SKM-1 (cell line): ENCODE measurements at regions not wholly inside any gene's neighbourhood (a gene's known extent, or its start where the extent isn't known, plus 50 kb on each side); places are given as distances from the start of the nearest gene placed in this dataset.
"Not testable (repeated sequence)": the region's sequence is repeated elsewhere in the genome, so short reads cannot be mapped to it uniquely, and the experiment has no call there.

ENCODE experiments used
- DNase-seq: peaks from one replicate; lab custom pipeline; 2025; ENCODE audit not compliant: unreplicated experiment; lab: John Stamatoyannopoulos, UW

- DNase-seq: no peak
These were observed 61.2 kb downstream of the VIP start for GRCh38 chr6:152811785-152812184.

GRCh38 chr6:152815230-152815872 lies 64.8 kb downstream of the VIP start:
- no peak for DNase-seq

GRCh38 chr6:152816055-152816454 lies 65.5 kb downstream of the VIP start:
- DNase-seq: no peak

- no peak for DNase-seq
These were observed 70.9 kb downstream of the VIP start for GRCh38 chr6:152821525-152821924.

- no peak for DNase-seq
These were observed 74.1 kb downstream of the VIP start for GRCh38 chr6:152824666-152825065.

GRCh38 chr6:152828431-152828830 lies 77.8 kb downstream of the VIP start:
- no peak for DNase-seq

- not testable (repeated sequence) for DNase-seq
These were observed 83.8 kb downstream of the VIP start for GRCh38 chr6:152834366-152834765.

GRCh38 chr6:152836523-152836922 lies 85.9 kb downstream of the VIP start:
- no peak for DNase-seq

GRCh38 chr6:152845421-152845820 lies 94.8 kb downstream of the VIP start:
- no peak for DNase-seq

- no peak for DNase-seq
These were observed 96.2 kb downstream of the VIP start for GRCh38 chr6:152846825-152847224.

GRCh38 chr6:152848919-152849318 lies 98.3 kb downstream of the VIP start:
- DNase-seq: no peak

GRCh38 chr6:152854086-152854795 lies 103.6 kb downstream of the VIP start:
- no peak for DNase-seq

- DNase-seq: no peak
These were observed 107.5 kb downstream of the VIP start for GRCh38 chr6:152858141-152858540.

GRCh38 chr6:152859225-152859624 lies 108.6 kb downstream of the VIP start:
- no peak for DNase-seq

- peak; percentile 53 for DNase-seq
These were observed 113.2 kb downstream of the VIP start for GRCh38 chr6:152863618-152864326.

- no peak for DNase-seq
These were observed 108.6 kb downstream of the FBXO5 start for GRCh38 chr6:152874267-152874666.

- no peak for DNase-seq
These were observed 107.8 kb downstream of the FBXO5 start for GRCh38 chr6:152874846-152875568.

- peak; percentile 52 for DNase-seq
These were observed 103.2 kb downstream of the FBXO5 start for GRCh38 chr6:152879681-152880080.

- DNase-seq: no peak
These were observed 89.7 kb downstream of the FBXO5 start for GRCh38 chr6:152893187-152893586.

GRCh38 chr6:152896923-152897322 lies 85.9 kb downstream of the FBXO5 start:
- DNase-seq: no peak

- peak; percentile 56 for DNase-seq
These were observed 84.9 kb downstream of the FBXO5 start for GRCh38 chr6:152897807-152898399.
